Aorta (tissue), 5 donors: ENCODE measurements at regions not wholly inside any gene's neighbourhood (a gene's known extent, or its start where the extent isn't known, plus 50 kb on each side); places are given as distances from the start of the nearest gene placed in this dataset.

ENCODE experiments used
- ATAC-seq: fragments of 200-7000 bp; cut with Tn5 transposase; one replicate; pipeline ENCODE4 v1.9.1; 2022; ENCODE audit warnings: moderate library complexity; ENCODE audit not compliant: low FRiP score
- DNase-seq, 2 donors: peaks; one replicate each; pipeline ENCODE4 v3.0.0-alpha.2; 2020
- H3K27ac ChIP-seq, 2 donors: one replicate each; pipeline ENCODE4 v1.5.1; 2013; ENCODE audit warnings: low read length in 2 of 2, mild to moderate bottlenecking in 2 of 2, moderate library complexity in 2 of 2, control low read depth in 1 of 2, inconsistent platforms in 1 of 2, low read depth in 1 of 2
- H3K27me3 ChIP-seq, 2 donors: one replicate each; pipeline ENCODE4 v1.6.1; 2013; ENCODE audit warnings: control low read depth in 1 of 2, low read length in 1 of 2, mild to moderate bottlenecking in 1 of 2, moderate library complexity in 1 of 2; ENCODE audit not compliant: insufficient read depth in 2 of 2, control insufficient read depth in 1 of 2
- H3K36me3 ChIP-seq, 2 donors: one replicate each; pipeline ENCODE4 v1.6.1; 2013; ENCODE audit warnings: control low read depth in 1 of 2, low read length in 1 of 2, mild to moderate bottlenecking in 1 of 2; ENCODE audit not compliant: insufficient read depth in 2 of 2, control insufficient read depth in 1 of 2
- H3K4me1 ChIP-seq, 2 donors: one replicate each; pipeline ENCODE4 v1.6.1; 2013; ENCODE audit warnings: low read length in 2 of 2, control low read depth in 1 of 2, mild to moderate bottlenecking in 1 of 2, moderate library complexity in 1 of 2; ENCODE audit not compliant: insufficient read depth in 2 of 2, control insufficient read depth in 1 of 2
- H3K4me3 ChIP-seq, 2 donors: one replicate each; pipeline ENCODE4 v1.5.1; 2013; ENCODE audit warnings: low read length in 2 of 2, control low read depth in 1 of 2, mild to moderate bottlenecking in 1 of 2
- H3K9me3 ChIP-seq: one replicate; pipeline ENCODE4 v1.6.1; 2013; ENCODE audit warnings: mild to moderate bottlenecking, low read length; ENCODE audit not compliant: control insufficient read depth
- WGBS, 2 donors: extraction: QIAGEN DNeasy Blood & Tissue Kit; methylation state at CpG; one replicate each; pipeline ENCODE4 v1.1.7; 2013; 5-methylcytosine and 5-hydroxymethylcytosine counted together
- intact Hi-C, 2 donors: fragments of 100-400 bp; cut with DNase I; formaldehyde crosslinking; loops; one replicate each; pipeline versions ENCODE4 v1.14.2 to v1.15.0; 2022
- donor health status: healthy with polysubstance abuse.
- donor health status: Bipolar disorder and iron deficiency.
- donor health status: DM: no; HTN: no; CAD: no.
- donor health status: DM: no; HTN: no; CAD: no.
- donor health status: DM: yes; HTN: yes; CAD: no.

- no peak overlapping the region for H3K4me3 ChIP-seq
- intact Hi-C loops, result no loop called here
- H3K27me3 ChIP-seq, result no peaks in the 10 kb centered on the region
- no peaks in the 10 kb centered on the region for H3K9me3 ChIP-seq
- H3K36me3 ChIP-seq, result no peaks in the 10 kb centered on the region
- peak in 1 of 2 donors; percentile 10 for DNase-seq
- WGBS, 2 donors, result 91 to 92% methylated on average over 8 of the region's 8 CpGs
- no peak overlapping the region for H3K27ac ChIP-seq
- ATAC-seq, result no peak
- H3K4me1 ChIP-seq, result no peaks in the 10 kb centered on the region
Measured at GRCh38 chr11:105296386-105296785, 156.8 kb upstream of the CARD18 start.

GRCh38 chr11:105282658-105283057, 143.1 kb upstream of the CARD18 start:
- Histone ChIP-seq H3K4me1 (no peaks in the 10 kb centered on the region), H3K9me3 (no peaks in the 10 kb centered on the region), H3K27me3 (no peaks in the 10 kb centered on the region), H3K4me3 (no peak overlapping the region), H3K36me3 (no peaks in the 10 kb centered on the region), H3K27ac (no peak overlapping the region)
- WGBS, 2 donors, result 67 to 72% methylated on average over 2 of the region's 2 CpGs
- DNase-seq (no peak), ATAC-seq (no peak)
- intact Hi-C loops, result no loop called here

GRCh38 chr11:105274631-105275030, 135.1 kb upstream of the CARD18 start:
- Histone ChIP-seq H3K4me3 (no peak overlapping the region), H3K36me3 (no peaks in the 10 kb centered on the region), H3K27me3 (no peaks in the 10 kb centered on the region), H3K4me1 (no peaks in the 10 kb centered on the region), H3K27ac (no peak overlapping the region), H3K9me3 (no peaks in the 10 kb centered on the region)
- intact Hi-C loops, result no loop called here
- no peak for DNase-seq
- ATAC-seq, result no peak

- Histone ChIP-seq H3K27me3 (no peaks in the 10 kb centered on the region), H3K36me3 (no peaks in the 10 kb centered on the region), H3K4me3 (no peak overlapping the region), H3K4me1 (no peaks in the 10 kb centered on the region), H3K27ac (no peak overlapping the region), H3K9me3 (no peaks in the 10 kb centered on the region)
- no peak for DNase-seq
- no peak for ATAC-seq
- intact Hi-C loops, result no loop called here
- 40 to 46% methylated on average over 1 of the region's 1 CpG for WGBS, 2 donors
Measured at GRCh38 chr11:105273660-105274280, 134.2 kb upstream of the CARD18 start.

- DNase-seq (no peak), ATAC-seq (no peak)
- Histone ChIP-seq H3K36me3 (no peaks in the 10 kb centered on the region), H3K27ac (no peak overlapping the region), H3K4me1 (no peaks in the 10 kb centered on the region), H3K4me3 (no peak overlapping the region), H3K27me3 (no peaks in the 10 kb centered on the region), H3K9me3 (no peaks in the 10 kb centered on the region)
- intact Hi-C loops, result no loop called here
Measured at GRCh38 chr11:105269862-105270261, 130.3 kb upstream of the CARD18 start.

- H3K9me3 ChIP-seq, result no peaks in the 10 kb centered on the region
- no peak overlapping the region for H3K27ac ChIP-seq
- whole genome bisulfite sequencing, 2 donors, result 69 to 75% methylated on average over 9 of the region's 9 CpGs
- no peaks in the 10 kb centered on the region for H3K27me3 ChIP-seq
- no peaks in the 10 kb centered on the region for H3K4me1 ChIP-seq
- intact Hi-C loops, result no loop called here
- H3K36me3 ChIP-seq, result no peaks in the 10 kb centered on the region
- no peak overlapping the region for H3K4me3 ChIP-seq
- no peak for ATAC-seq
- DNase-seq, result no peak
Measured at GRCh38 chr11:105268404-105269062, 129.0 kb upstream of the CARD18 start.

GRCh38 chr11:105265845-105266244, 126.3 kb upstream of the CARD18 start:
- Histone ChIP-seq H3K4me3 (no peak overlapping the region), H3K27me3 (no peaks in the 10 kb centered on the region), H3K27ac (no peak overlapping the region), H3K9me3 (no peaks in the 10 kb centered on the region), H3K4me1 (peaks cover 0 to 2% of the 10 kb centered on the region in 2 donors), H3K36me3 (no peaks in the 10 kb centered on the region)
- ATAC-seq (no peak), DNase-seq (no peak)
- 79 to 86% methylated on average over 1 of the region's 1 CpG for WGBS, 2 donors
- intact Hi-C loops, result no loop called here

GRCh38 chr11:105260976-105261375, 121.4 kb upstream of the CARD18 start:
- no peak overlapping the region for H3K27ac ChIP-seq
- H3K36me3 ChIP-seq, result no peaks in the 10 kb centered on the region
- intact Hi-C loops, result no loop called here
- no peaks in the 10 kb centered on the region for H3K9me3 ChIP-seq
- DNase-seq (no peak), ATAC-seq (no peak)
- no peak overlapping the region for H3K4me3 ChIP-seq
- no peaks in the 10 kb centered on the region for H3K27me3 ChIP-seq
- H3K4me1 ChIP-seq, result peaks cover 0 to 2% of the 10 kb centered on the region in 2 donors
- 38 to 51% methylated on average over 1 of the region's 1 CpG for WGBS, 2 donors

- no peak for DNase-seq
- Histone ChIP-seq H3K4me1 (no peaks in the 10 kb centered on the region), H3K4me3 (no peak overlapping the region), H3K27ac (no peak overlapping the region), H3K27me3 (no peaks in the 10 kb centered on the region), H3K9me3 (no peaks in the 10 kb centered on the region), H3K36me3 (no peaks in the 10 kb centered on the region)
- no peak for ATAC-seq
- 89 to 90% methylated on average over 3 of the region's 3 CpGs for WGBS, 2 donors
- intact Hi-C loops, result no loop called here
Measured at GRCh38 chr11:105245781-105246315, 106.3 kb upstream of the CARD18 start.
